ENCODE measurements at regions not wholly inside any gene's neighbourhood (a gene's known extent, or its start where the extent isn't known, plus 50 kb on each side); places are given as distances from the start of the nearest gene placed in this dataset.

GRCh38 chr20:12695937-12696336, 312.8 kb upstream of the SPTLC3 start:
- TF ChIP-seq EZH2 (IDR thresholded peaks at IDR 0.05; ENCODE audit: low read length, missing control alignments) (no peak), CTCF (conservative IDR thresholded peaks at IDR 0.05 in 1 of 2, IDR thresholded peaks at IDR 0.05 in 1 of 2; ENCODE audit: low read depth in 1 of 2, low read length in 2 of 2) (no peak)
